ENCODE measurements at regions not wholly inside any gene's neighbourhood (a gene's known extent, or its start where the extent isn't known, plus 50 kb on each side); places are given as distances from the start of the nearest gene placed in this dataset.
"Not testable (repeated sequence)": the region's sequence is repeated elsewhere in the genome, so short reads cannot be mapped to it uniquely, and the experiment has no call there.

DNA sequence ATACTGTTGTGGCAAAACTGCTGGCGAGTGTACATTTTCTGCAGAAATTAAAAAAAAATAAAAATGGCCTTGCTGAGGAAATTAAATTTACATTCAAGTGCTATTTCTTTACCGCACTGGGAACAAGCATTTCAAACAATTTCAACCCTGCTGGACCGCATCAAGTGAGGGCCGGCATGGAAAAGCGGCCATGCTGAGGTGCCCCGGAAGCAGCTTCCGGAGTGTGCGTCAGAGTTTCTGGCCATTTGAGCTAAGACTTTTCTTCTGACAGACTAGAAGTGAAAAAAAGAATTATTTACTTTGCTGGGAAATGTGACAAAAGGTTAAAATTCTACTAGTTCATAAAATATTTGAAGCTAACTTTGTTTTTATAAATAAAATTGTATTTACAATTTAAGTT lies 337.0 kb downstream of the CACNA1B start:
- H3K4me3 ChIP-seq (ENCODE audit: insufficient read depth, low read depth, low read length); H4K20me1 ChIP-seq (ENCODE audit: insufficient read depth, low read length); H4K5ac ChIP-seq (ENCODE audit: low read depth, low read length); H2BK120ac ChIP-seq (ENCODE audit: low read depth, low read length); H2AK9ac ChIP-seq (replicated peaks; ENCODE audit: low read depth, low read length, poor library complexity); H3K56ac ChIP-seq (ENCODE audit: extremely low read depth, insufficient read depth, low read length); H2BK5ac ChIP-seq (ENCODE audit: low read depth, low read length, poor library complexity, severe bottlenecking); BruUV-seq (replicated peaks); H3K9ac ChIP-seq (ENCODE audit: low read depth, low read length); H3K18ac ChIP-seq (ENCODE audit: low read depth, low read length); H3K23ac ChIP-seq (ENCODE audit: low read depth, low read length); dilution Hi-C loops (cut with HindIII; ENCODE audit: low sequenced_read_pairs, unreplicated experiment); H4K8ac ChIP-seq (ENCODE audit: low read depth in 2 of 2, low read length in 2 of 2); H3K9me3 ChIP-seq (ENCODE audit: control insufficient read depth, insufficient read depth, low read length); H3K36me3 ChIP-seq (ENCODE audit: control insufficient read depth, insufficient read depth, low read length); H2BK15ac ChIP-seq (ENCODE audit: low read depth, low read length); H3K4me2 ChIP-seq (ENCODE audit: low read depth, low read length); H3K14ac ChIP-seq (replicated peaks; ENCODE audit: low read depth, low read length); intact Hi-C loops (cut with micrococcal nuclease); DNase-seq; H3K4me1 ChIP-seq (ENCODE audit: control insufficient read depth, insufficient read depth, low read length); H3K27ac ChIP-seq (ENCODE audit: insufficient read depth, low read length); H3K4ac ChIP-seq (ENCODE audit: low read depth, low read length); H3K9me1 ChIP-seq (ENCODE audit: insufficient read depth, low read length); H2BK20ac ChIP-seq (ENCODE audit: low read depth, low read length); H2AK5ac ChIP-seq (ENCODE audit: low read depth, low read length); H2AFZ ChIP-seq (replicated peaks; ENCODE audit: low read length, poor library complexity); POLR2A ChIA-PET (ENCODE audit: unreplicated experiment); H4K91ac ChIP-seq (ENCODE audit: insufficient read depth, low read depth, low read length); ATAC-seq (ENCODE audit: low read depth); H3K79me1 ChIP-seq (ENCODE audit: low read depth in 1 of 2, low read length in 2 of 2); in situ Hi-C loops (cut with MboI; ENCODE audit: low sequenced_read_pairs); H3K27me3 ChIP-seq (ENCODE audit: control insufficient read depth, insufficient read depth, low read length); CTCF ChIA-PET: not testable (repeated sequence)
- WGBS, 2 experiments (ENCODE audit: extremely low coverage in 2 of 2, insufficient read length in 1 of 2), result no CpG with 5 or more reads among the region's 8 CpGs

DNA sequence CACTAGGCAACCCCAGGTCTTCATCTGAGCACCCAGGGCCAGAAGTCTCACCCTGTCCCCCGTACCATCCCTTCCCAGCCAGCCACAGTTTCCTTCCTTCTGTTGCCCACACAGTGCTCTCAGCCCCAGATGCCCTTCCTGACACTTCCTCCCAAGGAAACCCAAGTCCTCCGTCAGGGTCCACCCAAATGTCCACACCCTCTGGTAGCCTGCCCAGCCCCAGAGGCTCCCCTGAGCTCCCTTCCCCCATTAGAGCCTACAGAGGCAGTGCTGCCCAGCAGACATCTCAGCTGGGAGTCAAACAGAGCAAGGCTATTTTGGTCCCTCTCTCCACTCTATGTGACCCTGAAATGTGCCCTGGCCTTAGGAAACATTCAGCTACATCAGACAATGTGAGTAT lies 338.0 kb downstream of the CACNA1B start:
- H3K4me2 ChIP-seq (ENCODE audit: low read depth, low read length); H3K14ac ChIP-seq (replicated peaks; ENCODE audit: low read depth, low read length); H3K9me1 ChIP-seq (ENCODE audit: insufficient read depth, low read length); H3K79me1 ChIP-seq (ENCODE audit: low read depth in 1 of 2, low read length in 2 of 2); H2AK9ac ChIP-seq (replicated peaks; ENCODE audit: low read depth, low read length, poor library complexity); H4K91ac ChIP-seq (ENCODE audit: insufficient read depth, low read depth, low read length); H3K9ac ChIP-seq (ENCODE audit: low read depth, low read length); ATAC-seq (ENCODE audit: low read depth); H3K4me3 ChIP-seq (ENCODE audit: insufficient read depth, low read depth, low read length); H3K18ac ChIP-seq (ENCODE audit: low read depth, low read length); dilution Hi-C loops (cut with HindIII; ENCODE audit: low sequenced_read_pairs, unreplicated experiment); H2BK5ac ChIP-seq (ENCODE audit: low read depth, low read length, poor library complexity, severe bottlenecking); H3K23ac ChIP-seq (ENCODE audit: low read depth, low read length); H4K20me1 ChIP-seq (ENCODE audit: insufficient read depth, low read length); in situ Hi-C loops (cut with MboI; ENCODE audit: low sequenced_read_pairs); POLR2A ChIA-PET (ENCODE audit: unreplicated experiment); intact Hi-C loops (cut with micrococcal nuclease); H2BK20ac ChIP-seq (ENCODE audit: low read depth, low read length); H3K4ac ChIP-seq (ENCODE audit: low read depth, low read length); H3K4me1 ChIP-seq (ENCODE audit: control insufficient read depth, insufficient read depth, low read length); H2AFZ ChIP-seq (replicated peaks; ENCODE audit: low read length, poor library complexity); H2BK120ac ChIP-seq (ENCODE audit: low read depth, low read length); H4K8ac ChIP-seq (ENCODE audit: low read depth in 2 of 2, low read length in 2 of 2); BruUV-seq (replicated peaks); H2AK5ac ChIP-seq (ENCODE audit: low read depth, low read length); DNase-seq; H3K27ac ChIP-seq (ENCODE audit: insufficient read depth, low read length); CTCF ChIA-PET; H2BK15ac ChIP-seq (ENCODE audit: low read depth, low read length); H3K27me3 ChIP-seq (ENCODE audit: control insufficient read depth, insufficient read depth, low read length); H3K36me3 ChIP-seq (ENCODE audit: control insufficient read depth, insufficient read depth, low read length); H4K5ac ChIP-seq (ENCODE audit: low read depth, low read length); H3K56ac ChIP-seq (ENCODE audit: extremely low read depth, insufficient read depth, low read length); H3K9me3 ChIP-seq (ENCODE audit: control insufficient read depth, insufficient read depth, low read length): not testable (repeated sequence)
- WGBS, 2 experiments (ENCODE audit: extremely low coverage in 2 of 2, insufficient read length in 1 of 2), result no CpG with 5 or more reads among the region's 2 CpGs

All from IMR-90 (cell line).